ENCODE measurements at regions not wholly inside any gene's neighbourhood (a gene's known extent, or its start where the extent isn't known, plus 50 kb on each side); places are given as distances from the start of the nearest gene placed in this dataset.

DNA sequence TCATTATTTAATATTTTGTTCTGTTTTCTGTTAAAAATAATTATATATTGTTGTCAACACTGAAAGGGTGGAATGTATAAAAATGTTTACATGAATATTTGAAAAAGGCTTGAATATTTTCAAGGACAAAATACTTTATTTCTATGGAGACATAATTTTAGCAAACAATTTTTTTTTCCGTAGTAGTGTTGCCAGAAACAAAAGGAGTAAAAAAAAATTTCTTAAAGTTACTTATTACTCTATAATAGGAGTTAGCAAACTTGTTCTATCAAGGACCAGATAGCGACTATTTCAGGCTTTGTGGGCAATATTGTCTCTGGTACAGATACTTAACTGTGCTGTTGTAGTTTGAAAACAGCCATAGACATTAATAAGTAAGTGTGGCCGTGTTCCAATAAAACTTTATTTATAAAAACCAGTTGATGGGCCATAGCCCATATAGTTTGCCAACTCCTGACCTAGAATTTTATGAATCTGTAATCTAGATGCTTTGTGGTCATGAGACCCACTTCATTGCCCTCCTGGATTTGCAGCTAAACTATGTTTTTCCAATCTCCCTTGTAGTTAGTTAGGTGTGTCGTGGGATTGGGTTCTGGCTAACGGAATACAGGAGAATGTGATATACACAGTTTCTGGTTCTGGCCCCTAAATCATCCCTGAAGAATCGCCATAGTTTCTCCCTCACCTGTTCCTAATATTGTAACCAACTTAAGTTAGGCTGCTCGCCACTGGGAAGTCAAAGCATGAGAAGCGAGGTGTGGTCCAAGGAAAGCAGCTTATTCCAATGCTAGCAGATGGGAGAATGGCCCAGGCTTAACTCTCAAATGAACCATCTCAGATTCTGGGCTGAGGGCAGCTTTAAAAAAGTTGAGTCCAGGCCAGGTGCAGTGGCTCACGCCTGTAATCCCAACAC lies 153.6 kb downstream of the ABCA8 start:
- TF ChIP-seq POLR2A (IDR thresholded peaks at IDR 0.05; ENCODE audit: low read length) (no peak), GATA1 (IDR thresholded peaks at IDR 0.05; ENCODE audit: low read depth, low read length) (no peak)

All from erythroblast (primary cell).